HepG2 (cell line): ENCODE measurements at regions not wholly inside any gene's neighbourhood (a gene's known extent, or its start where the extent isn't known, plus 50 kb on each side); places are given as distances from the start of the nearest gene placed in this dataset.

Experiments used
- ATAC-seq: fragments of 200-7000 bp; cut with Tn5 transposase; 3 replicates; pipeline ENCODE4 v1.9.1; 2020; ENCODE audit warnings: mild to moderate bottlenecking, moderate library complexity
- BruUV-seq: library from RNA; stranded (reverse); fragments of 400-500 nt; replicated peaks from 2 replicates; lab custom pipeline; 2021; lab: Mats Ljungman, UMichigan
- CTCF ChIA-PET: fragments of 300-600 bp; formaldehyde crosslinking; extraction: SDS; loops from one replicate; lab custom pipeline; 2021; ENCODE audit warnings: low total read pairs, inconsistent platforms, low intra/inter-chr PET ratio; lab: Yijun Ruan, JAX
- POLR2A ChIA-PET: fragments of 350-600 bp; sonication (Branson Sonifier 250); formaldehyde crosslinking; loops from one replicate; lab custom pipeline; 2020; ENCODE audit warnings: antibody characterized with exemption, inconsistent platforms; lab: Yijun Ruan, JAX
- DNase-seq: peaks from one replicate; pipeline ENCODE4 v3.0.0-alpha.2; 2015; ENCODE audit warnings: low spot score
- FAIRE-seq: peaks from 3 replicates; lab custom pipeline; 2011; peaks lifted over from hg19 to GRCh38; lab: Jason Lieb, UNC
- H2AFZ ChIP-seq: one replicate; pipeline ENCODE4 v1.6.1; 2011; ENCODE audit warnings: low read length, inconsistent platforms
- H3K27ac ChIP-seq: fragments of 300-600 bp; 3 replicates; pipeline ENCODE4 v1.8.0; 2011; ENCODE audit warnings: mixed run types, mild to moderate bottlenecking, mixed read lengths, low read length, inconsistent platforms; ENCODE audit not compliant: insufficient read depth; ENCODE audit errors: extremely low read length
- H3K27me3 ChIP-seq, 2 experiments: fragments of 200-600 bp in 1 of 2; 2 replicates in 1 of 2; 3 replicates in 1 of 2; pipeline versions ENCODE4 v1.6.0 to v1.8.0; 2011; ENCODE audit warnings: low read length in 2 of 2, mild to moderate bottlenecking in 2 of 2, moderate library complexity in 2 of 2, inconsistent platforms in 1 of 2; ENCODE audit not compliant: insufficient read depth in 2 of 2, control insufficient read depth in 1 of 2
- H3K36me3 ChIP-seq, 2 experiments: fragments of 200-600 bp in 1 of 2; replicated peaks in 1 of 2; 2 replicates in 1 of 2; 3 replicates in 1 of 2; pipeline versions ENCODE4 v1.5.1 to v1.8.0; 2011; ENCODE audit warnings: low read length in 2 of 2, inconsistent platforms in 1 of 2; ENCODE audit not compliant: insufficient read depth in 2 of 2, control insufficient read depth in 1 of 2
- H3K4me1 ChIP-seq: 2 replicates; pipeline ENCODE4 v1.5.1; 2012; ENCODE audit warnings: low read length, inconsistent platforms; ENCODE audit not compliant: insufficient read depth
- H3K4me2 ChIP-seq: 2 replicates; pipeline ENCODE4 v1.6.0; 2011; ENCODE audit warnings: low read depth, low read length, inconsistent platforms
- H3K4me3 ChIP-seq, 3 experiments: fragments of 200-600 bp in 1 of 3; sonication (generic), shearing (Covaris generic) in 1 of 3; replicated peaks in 1 of 3; 2 replicates each; pipeline ENCODE4 v1.5.1; 2011 to 2016; ENCODE audit warnings: low read length in 3 of 3, inconsistent platforms in 2 of 3, low read depth in 2 of 3, mild to moderate bottlenecking in 2 of 3, control low read depth in 1 of 3, mixed read lengths in 1 of 3; ENCODE audit not compliant: insufficient read depth in 1 of 3
- H3K79me2 ChIP-seq: one replicate; pipeline ENCODE4 v1.6.1; 2011; ENCODE audit warnings: low read length, inconsistent platforms; ENCODE audit not compliant: insufficient read depth
- H3K9ac ChIP-seq: 2 replicates; pipeline ENCODE4 v1.6.0; 2011; ENCODE audit warnings: mild to moderate bottlenecking, low read depth, low read length, inconsistent platforms; ENCODE audit not compliant: insufficient read depth
- H3K9me3 ChIP-seq: 2 replicates; pipeline ENCODE4 v1.5.1; 2012; ENCODE audit warnings: mild to moderate bottlenecking, low read length
- H4K20me1 ChIP-seq: 2 replicates; pipeline ENCODE4 v1.6.0; 2011; ENCODE audit warnings: inconsistent platforms, mild to moderate bottlenecking, low read length, moderate library complexity; ENCODE audit not compliant: insufficient read depth
- CENPBD1 ChIP-seq: sonication (generic); formaldehyde crosslinking; IDR thresholded peaks from 2 replicates; pipeline ENCODE4 v1.8.0; 2022; ENCODE audit warnings: missing genetic modification reagents, low read depth, mild to moderate bottlenecking, borderline replicate concordance
- FLYWCH1 ChIP-seq: sonication (generic); formaldehyde crosslinking; IDR thresholded peaks from 2 replicates; pipeline ENCODE4 v1.8.1; 2023; ENCODE audit warnings: mild to moderate bottlenecking, missing genetic modification reagents
- HOMEZ ChIP-seq: IDR thresholded peaks from 2 replicates; pipeline ENCODE4 v1.6.1; 2016; ENCODE audit warnings: low read depth
- MAFF ChIP-seq: IDR thresholded peaks from 2 replicates; pipeline ENCODE4 v1.6.1; 2011; ENCODE audit warnings: low read depth, low read length, improper control_type of control experiment
- MAFK ChIP-seq, 2 experiments: IDR thresholded peaks in 1 of 2; conservative IDR thresholded peaks in 1 of 2; 2 replicates each; pipeline ENCODE4 v1.6.1; 2011; ENCODE audit warnings: improper control_type of control experiment in 2 of 2, low read length in 2 of 2
- MBD4 ChIP-seq: IDR thresholded peaks from 2 replicates; pipeline ENCODE4 v1.6.1; 2012; ENCODE audit warnings: low read length, inconsistent platforms, borderline replicate concordance
- NFRKB ChIP-seq: fragments of 450-650 bp; IDR thresholded peaks from 2 replicates; pipeline ENCODE4 v1.6.1; 2017
- RXRA ChIP-seq: sonication (generic); formaldehyde crosslinking; IDR thresholded peaks from 2 replicates; pipeline ENCODE4 v1.5.1; 2020; ENCODE audit warnings: missing genetic modification reagents
- ZFP62 ChIP-seq: sonication (generic); formaldehyde crosslinking; IDR thresholded peaks from 2 replicates; pipeline ENCODE4 v1.4.0; 2020; ENCODE audit warnings: missing genetic modification reagents
- ZFP91 ChIP-seq: sonication (generic); formaldehyde crosslinking; IDR thresholded peaks from 2 replicates; pipeline ENCODE4 v1.9.0; 2022; ENCODE audit warnings: missing genetic modification reagents, mild to moderate bottlenecking, borderline replicate concordance
- ZNF512 ChIP-seq: sonication (generic); formaldehyde crosslinking; IDR thresholded peaks from 2 replicates; pipeline ENCODE4 v1.4.0; 2020; ENCODE audit warnings: mild to moderate bottlenecking, missing genetic modification reagents
- ZNF550 ChIP-seq: sonication (generic); formaldehyde crosslinking; IDR thresholded peaks from 2 replicates; pipeline ENCODE4 v1.4.0; 2020; ENCODE audit warnings: mild to moderate bottlenecking, missing genetic modification reagents, borderline replicate concordance
- ZNF841 ChIP-seq: sonication (generic); formaldehyde crosslinking; IDR thresholded peaks from 2 replicates; pipeline ENCODE4 v1.8.1; 2023; ENCODE audit warnings: missing genetic modification reagents, borderline replicate concordance
- WGBS: methylation state at CpG from one replicate; pipeline ENCODE4 v1.1.6; 2017; ENCODE audit warnings: low lambda C conversion rate; 5-methylcytosine and 5-hydroxymethylcytosine counted together
- in situ Hi-C: cut with HindIII; loops from 2 replicates; pipeline ENCODE4 v1.10.0; 2017; ENCODE audit warnings: low pct_unique_long_range_greater_than_20kb; ENCODE audit not compliant: extremely low pct_ligation_motif_present
- intact Hi-C: fragments of 100-400 bp; cut with micrococcal nuclease; formaldehyde crosslinking; loops from one replicate; pipeline ENCODE4 v1.10.0; 2022; ENCODE audit not compliant: unreplicated experiment

GRCh38 chr6:80531681-80532619 is 425.5 kb downstream of the BCKDHB start:
- POLR2A ChIA-PET, result no interaction called here
- no TSS peak for BruUV-seq

GRCh38 chr6:80530103-80530502 is 423.6 kb downstream of the BCKDHB start:
- CTCF ChIA-PET, result no interaction called here
- Histone ChIP-seq H3K4me2 (no peak overlapping the region), H3K9me3 (no peaks in the 10 kb centered on the region; the same call in none of the 2 replicates), H3K27ac (no peak overlapping the region), H3K4me3 (no peak overlapping the region), H4K20me1 (no peaks in the 10 kb centered on the region), H3K9ac (no peak overlapping the region), H3K27me3 (no peaks in the 10 kb centered on the region; a peak in 1 of 5 replicates), H2AFZ (no peak overlapping the region), H3K79me2 (no peaks in the 10 kb centered on the region), H3K4me1 (peaks cover 26% of the 10 kb centered on the region), H3K36me3 (no peaks in the 10 kb centered on the region)
- ATAC-seq, result no peak
- intact Hi-C loops (no loop called here), in situ Hi-C loops (no loop called here)
- DNase-seq, result no peak
- no peak for TF ChIP-seq ZNF512 (CRISPR knock-in tag)
- TF ChIP-seq ZNF550 (CRISPR knock-in tag), result no peak
- no peak for TF ChIP-seq FLYWCH1
- TF ChIP-seq CENPBD1 (CRISPR knock-in tag), result no peak
- no peak for TF ChIP-seq ZFP91 (CRISPR knock-in tag)
- TF ChIP-seq MBD4, result no peak
- no peak for TF ChIP-seq HOMEZ
- TF ChIP-seq ZNF841 (CRISPR knock-in tag), result no peak
- no peak for TF ChIP-seq ZFP62 (CRISPR knock-in tag)
- TF ChIP-seq NFRKB, result no peak
- no TSS peak for BruUV-seq
- POLR2A ChIA-PET, result no interaction called here
- FAIRE-seq, result no peak
- WGBS, result 49% methylated on average over 3 of the region's 3 CpGs

More at GRCh38 chr6:80531681-80532619, 425.5 kb downstream of the BCKDHB start:
- peaks cover 20% of the 10 kb centered on the region for H3K4me1 ChIP-seq
- no peak overlapping the region for H3K27ac ChIP-seq
- ATAC-seq (no peak), DNase-seq (no peak), FAIRE-seq (no peak)
- H3K4me3 ChIP-seq, result no peak overlapping the region
- H2AFZ ChIP-seq, result no peak overlapping the region
- H4K20me1 ChIP-seq, result no peaks in the 10 kb centered on the region
- intact Hi-C loops, result no loop called here
- in situ Hi-C loops, result no loop called here
- H3K79me2 ChIP-seq, result no peaks in the 10 kb centered on the region
- H3K9me3 ChIP-seq, result peaks cover 8% of the 10 kb centered on the region
- no peaks in the 10 kb centered on the region; a peak in 1 of 5 replicates for H3K27me3 ChIP-seq
- H3K4me2 ChIP-seq, result no peak overlapping the region
- H3K9ac ChIP-seq, result no peak overlapping the region
- WGBS, result 35% methylated on average over 4 of the region's 4 CpGs
- TF ChIP-seq MAFF (peak; percentile 73), RXRA (CRISPR knock-in tag) (no peak), MAFK (conservative IDR thresholded peaks at IDR 0.05 in 1 of 2, IDR thresholded peaks at IDR 0.05 in 1 of 2; ENCODE audit: low read length in 2 of 2) (peak; percentile 61 to 80; a peak in 3 of 4 replicates)
- no peaks in the 10 kb centered on the region for H3K36me3 ChIP-seq
- CTCF ChIA-PET, result no interaction called here
